Cerebellar cortex (tissue), 1 donor: ENCODE measurements at regions not wholly inside any gene's neighbourhood (a gene's known extent, or its start where the extent isn't known, plus 50 kb on each side); places are given as distances from the start of the nearest gene placed in this dataset.
"Not testable (repeated sequence)": the region's sequence is repeated elsewhere in the genome, so short reads cannot be mapped to it uniquely, and the experiment has no call there.

Source experiments
- DNase-seq: peaks from one replicate; pipeline ENCODE4 v3.0.0-alpha.2; 2015; ENCODE audit warnings: low spot score

DNA sequence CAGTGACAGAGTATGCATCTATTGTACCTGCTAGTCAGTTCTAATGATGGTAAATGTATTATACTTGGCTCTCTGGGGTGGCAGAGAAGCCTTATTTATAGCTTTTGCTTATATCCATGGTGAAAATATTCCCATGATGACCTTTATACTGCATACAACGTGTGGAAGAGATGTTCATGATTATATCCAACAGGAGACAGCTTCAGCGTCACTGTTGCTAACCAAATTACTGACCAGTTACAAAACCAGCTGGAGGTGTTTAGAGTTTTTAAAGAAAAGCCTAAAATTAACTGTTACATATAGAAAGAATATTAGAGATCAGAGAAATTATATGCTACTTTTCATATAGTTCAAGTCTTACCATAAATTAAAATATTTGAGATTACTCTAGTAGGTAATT lies 280.8 kb downstream of the ETV1 start:
- no peak for DNase-seq

DNA sequence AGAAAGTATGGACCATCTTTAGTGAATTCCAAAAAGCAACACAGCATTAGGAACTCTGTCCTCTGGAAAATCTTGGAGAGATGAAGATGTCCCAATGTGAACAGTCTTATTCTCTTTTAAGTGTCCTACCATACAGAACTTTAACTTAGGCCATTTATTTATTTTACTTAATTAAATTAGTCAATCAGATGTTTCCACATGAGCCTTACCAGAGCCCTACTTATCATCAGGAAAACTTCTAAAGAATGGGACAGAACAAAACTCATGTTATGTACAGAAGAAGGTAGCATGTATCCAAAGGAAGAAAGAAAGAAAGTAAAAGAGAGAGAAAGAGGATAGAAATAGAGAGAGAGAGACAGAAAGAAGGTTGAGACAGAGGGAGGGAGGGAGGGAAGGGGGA lies 276.4 kb downstream of the ETV1 start:
- DNase-seq, result no peak

DNA sequence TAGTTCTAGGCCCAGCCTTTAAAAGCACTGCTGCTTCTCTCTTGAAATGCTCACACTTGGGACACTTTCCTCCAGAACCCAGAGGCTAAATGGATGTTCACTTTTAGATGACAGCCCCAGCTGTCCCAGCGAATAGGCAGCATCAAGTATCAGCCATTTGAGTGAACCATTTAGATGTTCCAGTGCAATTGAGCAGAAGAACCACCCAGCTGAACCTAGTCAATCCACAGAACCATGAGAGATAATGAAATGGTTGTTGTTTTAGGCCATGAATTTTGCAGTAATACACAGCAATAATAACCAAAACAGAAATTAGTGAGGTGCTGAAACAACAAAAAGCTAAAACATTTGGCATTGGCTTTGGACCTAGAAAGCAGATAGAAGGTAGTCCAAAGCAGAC lies 273.9 kb downstream of the ETV1 start:
- no peak for DNase-seq

DNA sequence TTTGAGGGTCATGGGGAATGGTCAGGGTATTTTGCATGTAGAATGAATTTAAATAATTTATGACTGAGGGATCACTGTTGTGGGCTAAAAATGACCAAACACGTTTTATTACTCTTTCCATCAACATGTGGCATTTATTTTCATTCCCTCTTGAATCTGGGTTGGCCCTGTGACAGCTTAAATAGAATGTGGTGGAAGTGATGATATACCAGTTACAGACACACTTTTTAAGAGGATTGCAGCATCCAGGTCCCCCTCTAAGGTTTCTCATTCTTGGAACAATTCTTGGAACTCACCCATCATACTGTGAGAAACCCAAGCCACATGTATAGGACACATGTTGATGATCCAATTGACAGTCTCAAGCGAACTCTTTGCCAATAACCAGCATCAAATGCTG lies 272.4 kb downstream of the ETV1 start:
- no peak for DNase-seq

DNA sequence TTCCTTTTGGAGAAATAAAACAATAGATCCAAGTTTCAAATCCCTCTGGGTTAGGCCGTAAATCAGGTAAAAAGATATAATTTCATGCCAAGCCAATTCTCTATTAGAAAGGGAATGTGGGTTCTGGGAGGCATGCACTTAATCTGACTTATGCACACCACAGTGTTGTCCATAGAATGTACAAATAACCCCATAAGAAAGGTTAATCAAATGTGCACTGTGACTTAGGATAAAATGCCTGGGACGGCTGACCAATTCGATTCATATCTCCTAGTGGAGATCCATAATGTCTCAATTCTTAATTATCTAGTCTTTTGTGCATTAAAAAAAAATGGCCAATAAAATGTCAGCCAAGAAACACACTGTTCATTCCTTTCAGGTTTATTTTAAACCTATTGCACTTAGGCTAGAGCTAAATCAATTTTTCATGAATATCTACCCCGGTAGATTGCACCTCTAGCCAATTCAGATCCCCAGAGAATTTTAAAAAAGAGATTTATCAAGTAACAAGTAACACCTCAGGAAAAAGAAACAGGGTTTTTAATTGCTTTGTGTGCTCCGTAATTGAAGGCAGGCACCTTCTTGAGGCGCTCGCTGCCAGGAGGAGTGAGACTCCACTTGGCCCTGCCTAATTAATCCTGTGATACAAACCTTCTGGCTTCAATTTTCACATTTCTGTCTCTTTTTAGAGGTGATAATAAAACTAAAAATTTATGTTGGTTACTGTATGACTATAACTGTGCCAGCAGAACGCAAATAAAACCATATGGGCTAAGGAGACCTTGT lies 265.1 kb downstream of the ETV1 start:
- DNase-seq, result peak; percentile 66

DNA sequence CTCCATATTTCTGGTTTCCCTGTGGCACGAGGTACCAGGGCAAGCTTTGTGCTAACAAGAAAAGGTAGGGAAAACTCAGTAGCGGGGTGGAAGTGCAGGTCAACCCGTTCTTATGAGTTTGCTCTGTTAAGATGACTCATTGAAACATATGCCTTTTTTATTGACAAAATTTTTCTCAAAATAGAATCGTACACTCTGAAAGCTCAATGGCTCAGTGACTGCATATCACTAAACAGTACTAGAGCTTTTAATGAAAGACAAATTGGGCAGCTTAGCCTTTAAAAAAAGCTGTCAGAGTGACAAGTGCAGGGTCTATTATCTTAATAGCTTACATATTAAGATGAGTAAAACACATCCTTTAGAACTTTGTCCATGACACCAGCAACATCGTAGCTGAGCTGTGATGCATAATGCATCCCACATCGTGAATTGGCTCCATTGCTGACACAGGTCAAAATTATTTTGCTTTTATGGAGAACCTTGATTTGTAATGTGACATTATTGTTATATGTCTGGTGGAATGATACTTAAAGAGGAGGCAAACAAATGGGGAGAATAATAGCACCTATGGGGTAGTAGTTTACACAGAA lies 264.4 kb downstream of the ETV1 start:
- DNase-seq, result no peak

DNA sequence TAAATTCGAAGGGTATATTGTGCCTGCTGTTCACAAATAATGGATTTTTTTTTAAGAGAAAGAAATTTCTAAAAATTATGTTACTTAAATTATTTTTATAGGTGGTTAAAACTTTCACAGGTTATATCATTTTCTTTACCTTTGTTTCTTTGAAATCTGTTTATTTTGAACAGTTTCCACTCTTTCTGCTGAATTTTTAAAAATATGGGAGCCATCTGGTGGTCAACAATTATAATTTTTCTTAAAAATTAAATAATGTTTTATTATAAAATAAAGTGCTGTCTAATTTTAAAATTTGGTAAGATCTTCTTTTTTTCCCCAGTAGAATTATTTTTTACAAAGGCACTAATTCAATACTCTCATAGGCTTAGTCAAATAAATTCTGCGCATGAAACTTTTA lies 263.9 kb downstream of the ETV1 start:
- no peak for DNase-seq

DNA sequence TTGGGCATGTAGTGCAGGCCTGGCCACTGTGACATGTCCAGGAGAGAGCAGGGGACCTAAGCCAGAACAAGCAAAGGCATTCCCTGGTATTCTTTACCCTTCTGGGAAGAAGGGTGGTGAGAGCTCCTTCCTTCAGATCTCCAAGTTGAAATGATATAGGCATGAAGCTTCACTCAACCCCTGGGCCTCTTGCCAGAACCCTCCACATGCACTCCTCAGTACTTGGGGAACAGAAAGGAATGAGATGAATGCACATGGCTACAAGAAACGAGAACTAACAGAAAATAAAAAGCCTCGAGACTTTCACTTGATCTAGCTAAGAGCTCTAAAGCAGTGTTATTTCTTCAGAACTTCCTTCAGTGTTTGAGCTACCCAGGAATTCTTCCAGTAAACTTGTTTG lies 262.2 kb downstream of the ETV1 start:
- DNase-seq, result no peak

DNA sequence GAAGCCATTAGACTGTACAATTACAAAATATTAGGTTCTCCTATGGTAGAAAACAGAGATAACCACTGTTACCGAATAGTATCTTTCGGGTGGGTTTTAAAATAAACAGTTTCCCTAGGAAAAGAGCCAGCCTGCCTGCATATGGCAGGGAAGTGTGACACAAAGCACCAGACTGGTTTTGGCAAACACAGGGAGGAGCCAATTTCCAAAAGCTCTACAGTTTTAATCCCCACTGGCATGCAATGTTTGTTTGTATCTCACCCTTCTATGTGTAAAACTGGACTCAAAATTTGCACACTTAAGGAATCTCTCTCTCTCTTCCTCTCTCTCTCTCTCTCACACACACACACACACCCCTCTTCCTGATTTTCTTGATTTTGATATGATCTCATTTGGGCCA lies 261.7 kb downstream of the ETV1 start:
- DNase-seq, result no peak

DNA sequence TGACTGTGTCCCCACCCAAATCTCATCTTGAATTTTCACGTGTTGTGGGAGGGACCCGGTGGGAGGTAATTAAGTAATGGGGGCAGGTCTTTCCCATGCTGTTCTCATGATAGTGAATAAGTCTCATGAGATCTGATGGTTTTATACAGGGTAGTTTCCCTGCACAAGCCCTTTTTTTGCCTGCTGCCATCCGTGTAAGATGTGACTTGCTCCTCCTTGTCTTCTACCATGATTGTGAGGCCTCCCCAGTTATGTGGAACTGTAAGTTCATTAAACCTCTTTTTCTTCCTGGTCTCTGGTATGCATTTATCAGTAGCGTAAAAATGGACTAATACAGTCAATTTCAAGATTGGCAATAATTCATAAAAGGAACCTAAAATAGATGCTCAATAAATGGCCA lies 261.0 kb downstream of the ETV1 start:
- DNase-seq, result not testable (repeated sequence)

DNA sequence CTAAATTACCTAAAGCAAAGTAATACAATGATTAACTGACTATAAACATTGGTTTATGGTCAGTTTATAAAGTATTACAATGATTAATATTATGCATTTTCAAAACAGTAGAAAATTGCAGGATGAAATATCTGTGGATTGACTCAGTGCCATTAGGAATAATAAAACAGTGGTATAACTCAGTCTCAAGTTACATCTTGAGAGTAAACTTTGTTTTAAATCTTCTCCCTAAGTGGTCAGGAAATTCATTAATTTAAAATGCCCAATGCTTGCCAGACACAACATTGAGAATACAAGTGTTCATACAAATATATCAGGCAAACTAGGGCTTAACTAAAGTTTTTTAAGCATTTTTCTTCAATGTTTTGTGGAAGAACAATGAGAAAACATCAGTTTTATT lies 257.8 kb downstream of the ETV1 start:
- DNase-seq, result no peak

DNA sequence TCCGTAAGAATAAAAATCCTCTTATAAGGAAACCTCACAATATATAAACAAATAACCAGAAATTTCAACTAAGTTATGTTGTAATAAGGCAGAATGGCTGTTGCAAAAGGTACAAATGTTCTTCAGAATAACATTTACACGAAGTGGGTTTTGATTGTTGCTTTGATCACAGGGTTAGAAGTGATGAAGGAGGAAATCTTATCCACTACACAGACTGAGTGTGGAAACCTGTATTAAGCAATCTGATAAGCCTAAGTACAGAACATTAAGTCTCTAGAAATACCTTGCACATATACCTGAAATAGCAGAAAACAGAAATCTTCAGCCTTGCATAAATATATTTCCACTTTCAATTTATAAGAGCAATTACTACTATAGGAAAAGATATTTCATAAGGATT lies 251.9 kb downstream of the ETV1 start:
- DNase-seq, result no peak

DNA sequence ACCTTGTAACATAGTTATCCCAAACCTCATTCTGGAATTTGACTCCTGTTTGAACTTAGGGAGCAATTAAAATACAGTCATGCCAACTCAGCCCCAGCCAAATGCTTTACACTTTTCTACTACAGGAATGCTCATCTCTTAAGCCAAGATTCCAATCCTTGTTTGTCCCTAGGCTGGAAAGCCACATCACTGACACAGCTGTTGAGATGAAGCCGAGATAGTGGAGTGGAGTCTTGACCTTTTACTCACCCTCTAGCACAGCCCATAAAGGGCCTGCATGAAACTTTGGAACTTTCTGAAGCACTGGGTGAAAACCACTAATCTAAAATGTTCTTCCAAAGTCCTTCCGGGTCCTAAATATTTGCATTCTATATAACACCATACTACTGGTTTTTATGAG lies 247.3 kb downstream of the ETV1 start:
- no peak for DNase-seq

DNA sequence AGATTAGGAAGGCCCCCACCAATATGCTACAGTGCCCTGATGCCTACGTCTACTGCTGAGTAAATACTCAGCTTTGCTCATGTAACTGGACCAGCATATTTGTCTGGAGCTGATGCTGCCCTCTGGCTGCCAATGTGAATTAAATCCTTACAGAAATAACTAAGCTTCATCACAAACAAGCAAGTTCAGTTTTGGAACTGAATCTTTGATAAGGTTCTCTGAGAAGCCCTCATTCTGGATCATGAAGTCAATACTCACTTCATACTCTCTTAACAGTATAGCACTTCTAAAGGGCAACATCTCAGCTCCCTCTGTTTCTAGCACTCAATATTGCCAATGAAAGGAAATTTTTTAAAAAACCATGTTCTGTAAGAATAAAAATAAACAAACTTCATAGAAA lies 246.7 kb downstream of the ETV1 start:
- DNase-seq, result peak; percentile 91

DNA sequence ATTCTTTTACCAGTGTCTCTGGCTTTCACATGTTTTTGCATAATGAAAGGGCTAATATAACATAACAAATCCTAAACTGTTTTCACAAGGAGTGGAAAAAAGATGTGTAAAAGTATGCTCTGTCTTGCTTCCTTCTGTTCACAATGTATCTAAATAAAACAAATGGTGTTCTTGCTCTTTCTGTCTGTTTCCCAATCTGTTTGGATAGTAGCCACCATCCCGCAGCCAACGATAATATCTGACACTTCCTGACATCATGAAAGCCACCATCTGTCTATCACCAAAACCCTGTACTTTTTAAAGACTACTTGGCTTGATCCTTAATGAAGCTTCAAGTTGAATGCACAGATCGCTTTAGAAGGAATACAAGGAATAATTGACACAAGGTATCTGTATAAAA lies 246.2 kb downstream of the ETV1 start:
- DNase-seq, result peak; percentile 98

DNA sequence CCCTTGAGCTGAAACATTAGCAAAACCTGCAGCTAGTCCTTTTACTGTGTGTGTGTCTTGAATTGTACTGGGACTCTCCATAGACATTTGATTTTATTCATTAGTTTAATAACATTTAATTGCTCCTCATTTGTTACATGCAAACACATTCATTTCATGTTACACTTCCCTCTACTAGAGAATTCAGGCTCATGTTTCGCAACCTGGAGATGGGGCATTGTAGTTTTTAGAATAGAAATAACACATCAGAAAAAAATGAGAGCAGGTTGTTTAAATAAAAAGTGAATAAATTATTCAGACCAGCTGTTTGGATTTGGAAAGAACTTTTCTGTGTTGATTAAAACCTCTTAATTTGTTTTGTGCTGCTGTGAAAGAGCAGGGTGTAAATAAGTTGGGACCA lies 243.9 kb downstream of the ETV1 start:
- DNase-seq, result no peak

DNA sequence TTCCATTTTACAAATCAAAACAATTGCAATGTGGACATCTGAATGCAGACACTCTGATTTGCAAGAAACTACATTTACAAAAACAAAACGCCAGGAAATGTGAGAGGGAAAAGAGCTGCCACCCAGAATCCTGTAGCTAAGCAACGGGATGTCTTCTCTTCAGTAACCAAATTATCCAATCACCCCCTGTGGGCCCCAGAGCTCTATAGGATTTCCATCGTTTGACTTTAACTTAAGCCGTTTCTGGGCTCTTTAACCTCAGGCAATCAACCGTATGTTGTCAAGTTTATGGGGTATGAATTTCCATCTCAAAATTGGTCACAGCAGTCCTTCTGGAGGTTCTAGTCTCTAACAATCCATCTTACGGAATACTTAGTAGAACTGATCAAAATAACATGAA lies 240.5 kb downstream of the ETV1 start:
- DNase-seq, result peak; percentile 67

DNA sequence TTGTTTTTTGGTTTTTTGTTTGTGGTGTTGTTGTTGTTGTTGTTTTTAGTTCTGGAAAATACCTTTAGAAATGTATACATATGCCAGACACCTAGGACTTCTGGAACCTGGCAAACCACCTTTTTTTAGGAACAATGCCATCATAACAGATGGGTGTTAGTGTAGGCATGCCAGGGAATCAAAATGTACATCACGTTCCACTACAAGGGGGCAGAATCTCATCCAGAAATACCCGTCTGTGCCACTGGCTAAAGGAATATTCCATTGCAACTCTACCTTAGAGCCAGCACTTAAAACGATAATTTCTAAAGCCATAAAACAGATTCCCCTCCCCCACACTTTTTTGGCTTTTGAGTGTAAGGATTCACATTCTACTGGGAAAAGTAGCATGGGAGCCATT lies 239.8 kb downstream of the ETV1 start:
- DNase-seq, result peak; percentile 98

DNA sequence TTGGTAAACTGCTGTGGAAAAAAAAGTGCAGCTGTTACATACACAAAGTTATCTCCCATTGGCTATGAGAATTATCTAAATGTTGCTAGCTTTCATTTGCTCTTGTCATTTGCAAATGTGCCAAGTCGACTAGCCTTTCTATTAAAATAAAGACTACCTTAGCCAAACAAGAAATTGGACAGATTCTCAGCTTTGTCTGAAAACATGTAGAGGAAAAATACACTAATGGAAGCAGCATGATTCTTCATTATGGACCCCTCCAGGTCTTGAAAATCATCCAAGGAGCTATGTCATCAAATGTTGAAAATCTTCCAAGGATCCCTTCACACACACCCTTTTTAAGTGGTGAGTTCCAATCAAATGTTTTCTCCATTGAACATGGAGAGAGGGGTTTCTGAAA lies 237.7 kb downstream of the ETV1 start:
- DNase-seq, result peak; percentile 92

DNA sequence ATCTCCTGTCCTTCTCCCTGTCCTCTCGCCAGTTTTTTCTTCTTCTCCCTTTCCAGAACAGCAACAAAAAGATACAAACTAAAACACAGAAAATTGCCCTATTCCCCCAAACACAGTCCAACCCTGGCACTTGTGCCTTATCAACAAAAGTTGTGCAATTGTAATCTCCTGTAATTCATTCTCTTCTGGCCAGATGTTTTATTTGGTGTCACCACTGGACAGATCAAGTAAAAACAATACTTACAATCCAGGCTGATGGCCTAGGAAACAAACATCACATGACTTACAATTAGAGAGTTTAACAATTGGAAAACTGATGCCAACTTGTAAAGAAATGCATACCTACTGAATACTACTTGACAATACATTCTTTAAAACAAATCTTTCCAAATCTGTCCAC lies 231.6 kb downstream of the ETV1 start:
- no peak for DNase-seq

DNA sequence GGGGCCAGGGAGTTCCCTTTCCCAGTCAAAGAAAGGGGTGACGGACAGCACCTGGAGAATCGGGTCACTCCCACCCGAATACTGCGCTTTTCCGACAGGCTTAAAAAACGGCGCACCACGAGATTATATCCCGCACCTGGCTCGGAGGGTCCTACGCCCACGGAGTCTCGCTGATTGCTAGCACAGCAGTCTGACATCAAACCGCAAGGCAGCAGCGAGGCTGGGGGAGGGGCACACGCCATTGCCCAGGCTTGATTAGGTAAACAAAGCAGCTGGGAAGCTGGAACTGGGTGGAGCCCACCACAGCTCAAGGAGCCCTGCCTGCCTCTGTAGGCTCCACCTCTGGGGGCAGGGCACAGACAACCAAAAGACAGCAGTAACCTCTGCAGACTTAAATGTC lies 223.6 kb downstream of the ETV1 start:
- not testable (repeated sequence) for DNase-seq

DNA sequence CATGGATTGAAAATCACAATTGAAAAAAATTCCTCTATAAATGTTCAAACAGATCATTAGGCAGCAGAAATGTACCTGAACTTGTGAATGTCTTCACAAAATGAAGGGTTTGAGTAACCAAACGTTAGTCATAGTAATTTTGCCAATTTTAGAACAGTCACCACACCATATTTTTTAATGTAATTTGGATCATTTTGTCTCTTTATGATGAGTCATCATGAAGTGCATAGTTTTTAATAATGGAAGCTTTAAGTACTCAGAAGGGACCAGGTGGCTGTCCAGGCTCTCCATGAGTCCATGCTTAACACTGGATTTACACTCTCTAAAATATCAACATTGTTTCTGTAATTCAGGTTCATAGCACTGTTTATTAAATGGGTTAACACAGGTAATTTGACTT lies 219.2 kb downstream of the ETV1 start:
- no peak for DNase-seq

DNA sequence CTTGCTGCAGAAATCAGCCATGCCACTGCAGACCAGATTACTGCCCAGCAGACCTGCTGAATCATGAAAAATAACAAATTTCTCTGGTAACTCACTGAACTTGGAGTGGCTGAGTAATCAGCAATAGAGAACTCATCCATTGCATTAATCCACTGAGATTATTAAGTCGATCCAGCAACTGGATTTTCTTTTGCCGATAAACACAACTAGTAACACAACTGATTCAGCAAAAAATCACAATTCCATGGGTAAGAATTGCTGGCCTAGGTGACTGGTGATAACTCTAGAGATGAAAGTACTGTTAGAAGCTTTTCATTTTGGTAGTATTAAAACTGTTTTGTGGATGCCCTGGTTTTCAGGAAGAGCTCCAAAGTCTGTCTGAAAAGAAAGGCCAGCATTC lies 214.5 kb downstream of the ETV1 start:
- DNase-seq, result no peak

DNA sequence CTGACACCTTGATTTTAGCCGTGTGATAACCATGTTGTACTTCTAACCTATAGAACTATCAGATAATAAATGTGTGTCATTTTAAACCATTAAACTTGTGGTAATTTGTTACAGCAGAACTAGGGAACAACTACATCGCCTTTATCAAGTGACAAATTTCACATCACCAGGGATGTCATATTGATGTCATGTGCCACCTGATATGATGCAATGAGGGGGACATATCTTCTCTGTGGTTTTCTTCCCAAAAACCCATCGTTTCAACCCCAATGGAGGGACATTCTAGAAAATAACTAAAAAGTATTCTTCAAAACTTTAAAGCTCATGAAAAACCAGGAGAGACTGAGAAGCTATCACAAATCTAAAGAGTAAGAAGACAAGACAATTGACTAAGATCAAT lies 212.2 kb downstream of the ETV1 start:
- DNase-seq, result no peak
